Suppressor macrophage (primary cell): ENCODE measurements at regions not wholly inside any gene's neighbourhood (a gene's known extent, or its start where the extent isn't known, plus 50 kb on each side); places are given as distances from the start of the nearest gene placed in this dataset.
"Not testable (repeated sequence)": the region's sequence is repeated elsewhere in the genome, so short reads cannot be mapped to it uniquely, and the experiment has no call there.

ENCODE experiments used
- DNase-seq, 4 experiments: peaks; one replicate each; pipeline ENCODE4 v3.0.0-alpha.2; 2020 to 2022

DNA sequence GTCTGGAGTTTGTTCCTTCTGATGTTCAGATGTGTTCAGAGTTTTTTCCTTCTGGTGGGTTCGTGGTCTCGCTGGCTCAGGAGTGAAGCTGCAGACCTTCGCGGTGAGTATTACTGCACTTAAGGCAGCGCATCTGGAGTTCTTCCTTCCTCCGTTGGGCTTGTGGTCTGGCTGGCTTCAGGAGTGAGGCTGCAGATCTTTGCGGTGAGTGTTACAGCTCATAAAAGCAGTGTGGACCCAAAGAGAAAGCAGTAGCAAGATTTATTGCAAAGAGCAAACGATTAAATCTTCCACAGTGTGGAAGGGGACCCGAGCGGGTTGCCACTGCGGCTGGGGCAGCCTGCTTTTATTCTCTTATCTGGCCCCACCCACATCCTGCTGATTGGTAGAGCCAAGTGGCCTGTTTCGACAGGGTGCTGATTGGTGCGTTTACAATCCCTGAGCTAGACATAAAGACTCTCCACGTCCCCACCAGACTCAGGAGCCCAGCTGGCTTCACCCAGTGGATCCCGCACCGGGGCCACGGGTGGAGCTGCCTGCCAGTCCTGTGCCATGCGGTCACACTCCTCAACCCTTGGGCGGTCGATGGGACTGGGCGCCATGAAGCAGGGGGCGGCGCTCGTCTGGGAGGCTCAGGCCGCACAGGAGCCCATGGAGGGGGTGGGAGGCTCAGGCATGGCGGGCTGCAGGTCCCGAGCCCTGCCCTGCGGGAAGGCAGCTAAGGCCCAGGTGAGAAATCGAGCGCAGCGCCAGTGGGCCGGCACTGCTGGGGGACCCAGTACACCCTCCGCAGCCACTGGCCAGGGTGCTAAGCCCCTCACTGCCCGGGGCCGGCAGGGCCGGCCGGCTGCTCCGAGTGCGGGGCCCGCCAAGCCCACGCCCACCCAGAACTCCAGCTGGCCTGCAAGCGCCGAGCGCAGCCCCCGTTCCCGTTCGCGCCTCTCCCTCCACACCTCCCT, 315.3 kb upstream of the SGK1 start:
- DNase-seq = peak; percentile 41 to 60 (median 54)

DNA sequence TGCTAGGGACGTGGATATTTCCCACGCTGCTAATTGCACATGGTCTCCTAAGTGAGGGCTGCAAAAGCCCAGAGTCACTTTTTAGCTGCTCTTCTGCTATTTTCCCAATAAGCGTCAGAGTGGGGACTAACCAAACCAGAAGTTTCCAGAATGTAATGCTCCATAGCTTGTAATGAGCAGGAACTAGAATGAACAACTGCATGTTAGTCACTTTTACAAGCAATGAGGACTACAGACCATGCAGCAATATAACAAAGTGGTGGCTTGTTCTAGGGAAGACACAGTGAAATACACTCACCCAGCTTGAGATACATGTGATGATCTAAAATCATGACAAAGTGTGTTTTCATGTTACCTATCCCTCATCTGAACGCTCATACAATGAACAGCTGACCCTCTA, 314.1 kb upstream of the SGK1 start:
- DNase-seq = peak; percentile 48 to 84 (median 70)

DNA sequence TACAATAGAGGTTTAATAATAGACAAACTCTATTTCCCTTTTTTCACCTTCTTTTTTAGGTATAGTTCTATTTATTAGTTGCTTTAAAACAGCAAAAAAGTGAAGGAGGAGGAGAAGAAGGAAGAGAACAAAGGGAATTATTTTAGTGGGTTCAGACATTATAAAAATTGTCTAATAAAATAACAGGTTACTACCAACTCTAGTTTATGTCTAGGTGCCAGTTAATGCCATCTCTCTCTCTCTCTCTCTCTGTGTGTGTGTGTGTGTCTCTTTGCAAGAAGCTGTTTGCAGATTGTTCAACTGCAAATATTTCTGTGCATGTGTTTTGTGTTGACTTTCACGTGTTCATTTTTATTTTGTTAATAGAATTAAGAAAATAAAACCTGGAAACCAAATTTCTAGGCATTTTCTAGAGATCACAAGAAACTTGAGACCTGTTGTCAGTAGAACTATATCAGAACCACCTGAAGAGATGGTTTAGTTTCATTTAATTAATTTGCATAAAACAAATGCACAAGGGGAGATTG, 313.5 kb upstream of the SGK1 start:
- no peak for DNase-seq

DNA sequence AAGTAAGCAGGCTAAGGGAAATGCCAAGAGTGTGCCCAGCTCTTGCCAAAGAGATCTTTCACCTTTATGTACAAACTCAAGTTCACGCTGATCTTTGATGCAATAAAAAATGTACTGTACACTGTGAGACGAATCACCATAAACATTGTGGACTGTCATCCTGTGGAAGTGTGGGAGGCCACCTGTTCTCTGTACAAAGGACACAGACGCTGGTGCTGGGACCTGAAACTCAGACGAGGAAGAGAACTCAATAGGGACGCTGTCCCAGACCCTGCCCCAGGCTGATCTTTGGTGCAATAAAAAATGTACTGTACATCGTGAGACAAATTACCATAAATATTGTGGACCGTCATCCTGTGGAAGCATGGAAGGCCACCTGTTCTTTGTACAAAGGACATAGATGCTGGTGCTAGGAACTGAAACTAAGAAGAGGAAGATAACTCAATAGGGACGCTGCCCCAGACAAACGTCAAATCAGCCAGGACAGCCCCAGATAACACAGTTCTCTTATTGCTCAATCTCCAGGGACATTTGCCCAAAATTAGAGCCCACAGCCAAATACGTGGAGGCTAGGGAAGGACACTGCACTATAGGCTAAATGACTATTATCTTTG, 312.7 kb upstream of the SGK1 start:
- DNase-seq = peak; percentile 53 to 78 (median 71)

DNA sequence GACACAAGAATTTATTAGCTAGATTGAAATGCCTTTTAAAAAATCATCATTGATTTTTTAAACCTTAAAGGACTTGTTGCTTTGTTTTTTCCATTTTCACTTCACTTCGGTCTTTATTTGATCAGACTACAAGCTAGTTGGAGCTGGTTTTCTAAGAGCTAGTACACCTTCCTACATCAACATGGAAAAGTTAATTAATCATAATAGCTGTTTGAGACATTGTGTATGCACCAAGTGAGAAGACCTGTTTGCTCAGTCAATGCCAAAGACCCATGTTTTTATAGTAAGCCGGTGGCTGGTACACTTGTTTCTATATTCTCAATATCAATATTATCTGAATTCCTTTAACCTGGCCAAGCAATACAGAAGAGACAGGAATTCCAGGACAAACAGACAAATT, 310.2 kb upstream of the SGK1 start:
- no peak for DNase-seq

DNA sequence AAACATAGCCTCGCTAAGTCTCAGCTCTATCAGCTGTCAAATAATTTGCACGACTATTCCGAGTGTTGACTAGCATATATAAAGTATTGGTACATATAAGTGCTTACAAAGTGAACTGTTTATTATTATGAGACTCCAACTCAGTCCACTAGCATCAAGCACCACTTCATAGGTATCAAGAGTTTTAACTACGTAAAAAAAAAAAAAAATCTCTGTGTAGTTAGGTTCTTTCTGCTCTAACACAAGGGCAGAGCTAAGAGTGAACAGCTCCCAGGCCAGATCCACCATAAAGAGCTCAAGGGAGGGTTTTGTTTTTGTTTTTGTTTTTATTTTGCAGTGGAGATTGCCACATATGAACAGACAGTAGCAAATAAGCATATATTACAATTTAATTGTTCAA, 309.8 kb upstream of the SGK1 start:
- no peak for DNase-seq

DNA sequence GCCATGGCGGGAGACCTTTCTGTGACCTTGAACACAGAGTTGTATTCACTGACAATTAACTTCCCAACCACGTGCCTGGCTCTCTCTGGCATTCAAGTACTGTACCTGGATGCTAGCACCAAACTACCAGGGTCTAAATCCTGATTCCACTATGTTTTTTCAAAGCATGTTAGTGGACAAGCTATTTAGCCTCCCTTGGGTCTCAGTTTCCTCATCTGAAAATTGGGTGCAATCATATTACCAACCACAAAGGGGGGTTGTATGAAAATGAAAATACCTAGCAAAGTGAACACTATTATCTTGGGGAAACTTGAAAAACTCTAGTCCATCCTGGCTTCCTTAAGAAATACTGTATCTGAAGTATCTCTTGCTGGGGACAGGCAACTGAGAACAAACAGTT, 308.7 kb upstream of the SGK1 start:
- DNase-seq = no peak

DNA sequence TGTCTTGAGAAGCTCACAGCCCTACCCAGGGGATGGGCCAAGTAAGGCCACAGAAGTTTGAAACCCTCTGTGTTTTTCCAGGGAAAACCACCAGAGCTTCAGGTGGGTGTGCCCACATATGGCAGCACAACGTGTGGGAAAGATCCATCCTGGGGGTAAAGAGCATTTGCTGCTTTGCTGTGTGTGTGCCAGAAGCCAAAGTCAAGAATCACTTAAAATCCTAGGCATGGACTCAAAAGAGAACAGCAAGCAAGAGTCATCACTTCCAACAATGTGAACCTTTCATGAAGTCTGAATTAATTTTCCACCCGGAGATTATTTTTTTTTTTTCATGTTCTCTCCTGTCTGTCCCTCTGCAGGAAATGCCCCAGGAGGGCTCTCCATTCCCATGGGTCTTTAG, 308.2 kb upstream of the SGK1 start:
- DNase-seq = no peak

DNA sequence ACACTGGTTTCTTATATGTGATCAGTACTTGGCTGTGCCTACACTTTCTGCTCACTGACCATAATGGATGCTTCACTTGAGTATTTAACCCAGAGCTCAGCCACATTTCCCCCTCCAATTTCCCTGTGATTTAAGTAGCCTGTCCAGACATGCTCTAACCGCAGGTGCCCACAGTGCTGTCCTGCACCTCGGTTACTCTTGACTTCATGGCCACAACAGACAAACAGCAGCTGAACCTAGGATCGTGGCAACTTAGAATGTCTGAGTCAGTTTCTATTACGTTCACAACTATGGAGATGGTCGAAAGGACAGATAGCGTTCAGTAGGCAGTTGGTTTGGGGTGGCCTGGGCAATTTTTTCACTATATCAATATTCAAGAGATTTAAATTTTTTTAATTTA, 306.9 kb upstream of the SGK1 start:
- no peak for DNase-seq

DNA sequence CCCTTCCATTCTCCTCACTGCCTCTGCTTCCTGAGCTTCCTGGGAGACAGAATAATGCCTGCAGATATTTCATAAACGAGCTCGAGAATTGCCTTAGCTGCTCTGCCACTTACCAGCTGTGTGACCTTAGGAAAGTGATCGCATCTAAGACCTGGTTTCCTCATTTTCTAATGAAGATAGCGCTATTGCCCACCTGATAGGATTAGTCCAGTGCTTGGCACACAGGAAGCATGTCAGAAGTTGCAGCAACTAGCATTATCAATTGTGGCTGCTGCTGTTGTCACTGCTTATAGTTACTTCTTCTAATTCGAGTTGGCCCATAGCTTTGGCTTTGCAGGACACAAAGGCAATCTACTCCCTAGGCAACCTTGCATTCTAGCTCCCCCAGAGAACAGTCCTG, 305.5 kb upstream of the SGK1 start:
- DNase-seq = peak in 3 of 4 experiments; percentile 19 to 62 (median 36)

DNA sequence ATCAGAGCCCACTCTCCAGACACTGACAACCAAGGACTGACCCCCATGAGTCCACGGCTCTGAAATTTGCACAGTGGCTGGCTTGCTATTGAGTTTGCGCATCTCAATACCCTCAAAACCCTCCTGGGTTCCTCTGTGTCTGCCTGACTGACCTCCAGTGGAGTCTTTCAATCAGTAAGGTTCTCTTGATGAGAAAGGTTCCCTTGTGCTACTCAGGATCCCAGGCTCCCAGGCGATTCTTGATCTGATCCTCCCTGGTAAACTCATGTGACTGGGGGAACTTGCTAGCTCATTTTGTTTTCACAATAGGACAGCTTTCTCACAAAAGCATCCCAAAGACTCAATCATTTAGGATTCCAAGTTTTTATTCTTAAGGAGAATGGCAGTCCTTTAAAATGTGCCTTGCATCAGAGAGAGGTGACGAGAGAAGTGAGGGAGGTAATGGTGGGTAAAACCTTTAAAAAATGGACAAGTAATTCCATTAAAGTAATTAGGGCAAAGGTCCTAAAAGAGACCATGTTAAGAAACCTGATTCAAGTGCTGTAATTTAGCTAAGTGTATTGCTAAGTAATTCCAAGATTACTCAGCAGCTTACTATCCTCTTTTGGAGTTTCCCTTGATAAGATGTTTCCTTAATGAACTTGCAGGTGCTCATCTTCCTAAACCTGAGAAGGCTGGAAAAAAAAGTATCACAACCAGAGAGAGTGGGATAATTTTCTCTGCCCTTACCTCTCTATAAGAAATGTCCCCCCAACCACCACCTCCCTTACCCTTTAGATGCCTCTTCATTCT, 304.7 kb upstream of the SGK1 start:
- DNase-seq = no peak

DNA sequence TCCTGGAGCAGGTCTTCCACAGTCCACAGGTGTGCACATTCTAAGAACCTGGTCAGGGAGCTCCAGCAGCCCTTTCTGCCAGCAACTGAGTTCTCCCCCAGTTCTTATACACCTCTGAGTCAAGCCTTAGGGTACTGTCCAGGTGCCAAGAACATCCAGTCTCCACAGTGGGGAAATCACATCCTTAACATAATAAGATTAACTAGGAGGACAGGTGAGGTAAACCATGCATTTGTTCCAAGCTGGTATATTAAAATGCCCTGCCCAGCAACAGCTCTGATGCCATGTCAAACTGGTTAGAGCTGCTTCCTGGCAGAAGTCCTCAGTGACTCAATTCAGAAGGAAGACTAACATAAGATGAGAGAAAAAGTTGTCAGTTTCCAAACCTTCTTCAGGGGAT, 303.9 kb upstream of the SGK1 start:
- no peak for DNase-seq

DNA sequence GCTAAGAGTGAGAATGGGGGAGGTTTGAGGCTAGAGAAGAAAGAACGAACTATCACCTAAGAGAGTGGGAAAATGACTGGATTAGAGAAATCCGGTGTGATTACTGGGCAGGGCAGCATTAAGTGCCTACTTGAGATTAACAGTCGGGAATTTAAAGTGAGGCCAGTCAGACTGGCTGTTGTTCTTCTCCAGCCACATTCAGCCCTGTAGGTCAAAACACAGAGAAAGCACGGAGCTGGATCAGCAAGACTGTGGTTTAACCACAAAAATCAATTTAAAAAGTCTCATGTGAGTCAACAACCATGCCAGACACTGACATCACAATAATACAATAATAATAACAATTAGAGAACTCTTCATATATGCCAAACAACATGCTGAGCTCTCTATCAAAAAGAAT, 301.9 kb upstream of the SGK1 start:
- DNase-seq = peak in 1 of 4 experiments; percentile 17

DNA sequence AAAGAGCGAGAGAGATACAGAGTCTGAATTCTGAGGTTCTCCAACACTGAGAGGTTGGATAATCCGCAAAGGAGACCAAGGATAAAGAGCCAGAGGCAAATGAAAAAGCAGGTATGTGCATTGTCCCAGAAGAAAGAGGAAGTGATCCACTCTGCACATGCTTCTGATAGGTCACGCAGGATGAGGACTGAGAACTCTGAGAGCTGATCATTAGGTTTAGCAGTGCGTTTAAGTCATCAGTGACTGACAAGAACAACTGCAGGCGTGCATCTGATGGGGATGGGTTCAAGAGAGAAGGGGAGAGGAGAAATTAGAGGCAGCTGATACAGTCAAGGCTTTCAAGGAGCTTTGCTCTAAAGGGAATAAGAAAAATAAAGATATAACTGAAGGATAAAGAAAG, 301.2 kb upstream of the SGK1 start:
- DNase-seq = no peak

DNA sequence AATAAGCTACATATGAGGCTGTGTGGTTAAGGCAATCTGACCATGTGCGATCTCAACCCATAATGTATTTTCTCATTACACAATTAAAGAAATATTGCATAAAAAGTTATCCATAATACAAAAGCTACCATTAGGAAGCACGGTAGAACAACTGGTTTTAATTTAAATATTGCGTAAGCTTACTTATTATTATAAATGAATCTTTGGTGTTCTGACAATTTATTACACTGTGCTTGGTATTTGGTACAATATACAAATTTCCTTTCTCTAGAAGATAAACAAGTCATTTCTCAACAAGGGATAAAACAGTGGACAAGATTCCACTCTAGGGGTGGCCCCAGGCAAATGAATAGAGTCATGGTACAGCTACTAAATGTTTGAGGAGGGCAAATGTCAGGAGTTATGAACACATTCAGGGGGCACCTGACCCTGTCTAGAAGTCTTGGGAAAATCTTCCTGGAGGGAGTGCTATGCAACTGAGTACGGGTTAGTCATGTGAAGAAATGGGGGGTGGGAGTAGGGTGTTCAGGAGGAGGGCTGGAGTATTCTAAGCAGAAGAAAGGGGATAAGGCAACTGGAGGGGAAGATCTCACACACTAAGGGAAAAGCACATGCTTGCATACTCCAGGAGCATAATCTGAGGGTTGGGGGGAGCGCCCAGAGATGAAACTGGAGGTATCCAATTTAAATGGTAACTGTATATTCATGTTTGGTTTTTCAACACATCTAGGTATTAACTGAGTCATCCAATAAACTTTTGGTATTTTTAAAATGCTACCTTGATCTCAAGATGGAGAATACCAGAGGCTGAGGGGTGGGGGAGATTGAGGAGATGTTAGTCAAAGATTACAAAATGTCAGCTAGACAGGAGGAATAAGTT, 296.9 kb upstream of the SGK1 start:
- no peak for DNase-seq

DNA sequence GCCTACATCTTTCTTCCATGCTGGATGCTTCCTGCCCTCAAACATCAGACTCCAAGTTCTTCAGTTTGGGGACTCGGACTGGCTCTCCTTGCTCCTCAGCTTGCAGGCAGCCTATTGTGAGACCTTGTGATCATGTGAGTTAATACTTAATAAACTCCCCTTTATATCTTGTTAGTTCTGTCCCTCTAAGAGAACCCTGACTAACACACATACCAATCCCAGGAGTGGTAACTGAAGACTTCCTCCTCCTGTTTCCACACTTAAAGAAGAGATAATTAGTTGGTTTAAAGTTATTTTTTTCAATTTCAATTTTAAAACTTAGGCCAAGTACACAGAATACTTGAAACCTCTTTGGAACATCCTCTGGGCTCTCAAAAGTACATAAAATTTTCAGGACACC, 294.2 kb upstream of the SGK1 start:
- not testable (repeated sequence) for DNase-seq

DNA sequence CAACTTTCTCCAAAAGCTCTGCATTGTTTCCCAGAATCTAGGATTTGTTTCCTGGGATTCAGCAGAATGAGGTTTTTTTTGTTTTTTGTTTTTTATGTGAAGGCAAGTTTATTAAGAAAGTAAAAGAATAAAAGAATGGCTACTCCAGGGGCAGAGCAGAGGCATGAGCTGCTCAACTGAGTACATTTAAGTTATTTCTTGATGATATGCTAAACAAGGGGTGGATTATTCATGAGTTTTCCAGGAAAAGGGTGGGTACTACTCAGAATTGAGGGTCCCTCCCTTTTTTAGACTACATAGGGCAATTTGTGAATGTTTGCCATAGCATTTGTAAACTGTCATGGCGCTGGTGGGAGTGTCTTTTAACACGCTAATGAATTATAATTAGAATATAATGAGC, 292.5 kb upstream of the SGK1 start:
- DNase-seq = no peak

DNA sequence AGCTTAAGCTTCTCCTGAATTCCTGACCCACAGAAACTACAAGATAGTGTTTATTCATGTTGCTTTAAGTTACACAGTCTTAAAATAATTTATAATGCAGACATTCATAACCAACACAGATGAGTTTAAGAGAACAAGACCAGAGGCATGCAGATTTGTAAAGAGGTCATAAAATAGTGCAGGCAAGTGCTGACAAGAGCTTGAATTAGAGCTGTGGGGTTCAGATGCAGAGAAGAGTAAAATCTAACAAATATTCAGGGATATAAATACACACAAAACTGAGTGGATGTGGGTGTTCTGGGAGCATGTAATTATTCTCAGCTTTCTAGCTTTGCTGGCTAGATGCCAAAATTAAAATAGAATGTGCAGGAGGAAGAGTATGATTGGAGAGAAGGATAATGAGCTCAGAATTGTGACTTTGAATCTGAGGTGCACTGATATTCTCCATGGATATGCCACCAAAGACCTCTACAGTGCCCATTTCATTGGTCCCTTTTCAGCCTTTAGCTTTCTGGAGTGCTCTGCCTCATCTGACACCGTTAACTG, 291.9 kb upstream of the SGK1 start:
- no peak for DNase-seq

DNA sequence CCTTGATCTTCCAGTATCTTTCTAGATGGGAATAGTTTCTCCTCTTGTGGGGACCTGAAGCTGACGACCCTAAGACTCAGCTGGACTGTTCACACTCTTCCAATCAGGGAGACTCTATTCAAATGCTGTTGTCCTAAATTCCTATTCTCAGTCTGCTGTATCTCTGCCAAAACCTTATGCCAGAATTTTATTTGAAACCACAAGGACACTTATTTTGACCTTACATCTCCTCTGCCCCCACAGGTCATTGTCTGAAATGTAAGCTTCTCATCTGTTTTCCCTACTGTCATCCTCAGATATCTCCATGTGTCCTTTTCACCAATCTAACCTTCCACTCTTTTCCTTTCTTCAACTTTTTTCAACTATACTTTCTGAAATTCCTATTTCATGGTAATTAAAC, 289.5 kb upstream of the SGK1 start:
- DNase-seq = no peak

DNA sequence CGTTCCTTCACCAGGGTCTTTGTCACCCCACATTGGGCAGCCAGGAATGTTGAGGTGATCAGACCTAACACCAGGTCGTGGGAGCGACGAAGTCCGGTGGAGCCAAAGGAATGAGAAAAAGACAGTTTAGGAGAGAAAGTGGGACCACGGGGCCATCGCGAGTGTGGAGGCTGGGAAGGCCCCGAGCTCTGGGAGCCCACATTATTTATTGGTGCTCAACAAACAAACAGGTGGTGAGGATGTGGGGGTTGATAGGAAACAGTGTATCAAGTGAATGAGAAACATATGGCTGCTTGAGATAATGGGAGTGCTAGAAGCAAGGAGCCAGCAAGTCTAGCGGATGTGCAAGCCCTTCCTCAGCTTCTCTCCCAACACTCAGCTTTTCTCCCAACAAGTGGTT, 287.1 kb upstream of the SGK1 start:
- no peak for DNase-seq

DNA sequence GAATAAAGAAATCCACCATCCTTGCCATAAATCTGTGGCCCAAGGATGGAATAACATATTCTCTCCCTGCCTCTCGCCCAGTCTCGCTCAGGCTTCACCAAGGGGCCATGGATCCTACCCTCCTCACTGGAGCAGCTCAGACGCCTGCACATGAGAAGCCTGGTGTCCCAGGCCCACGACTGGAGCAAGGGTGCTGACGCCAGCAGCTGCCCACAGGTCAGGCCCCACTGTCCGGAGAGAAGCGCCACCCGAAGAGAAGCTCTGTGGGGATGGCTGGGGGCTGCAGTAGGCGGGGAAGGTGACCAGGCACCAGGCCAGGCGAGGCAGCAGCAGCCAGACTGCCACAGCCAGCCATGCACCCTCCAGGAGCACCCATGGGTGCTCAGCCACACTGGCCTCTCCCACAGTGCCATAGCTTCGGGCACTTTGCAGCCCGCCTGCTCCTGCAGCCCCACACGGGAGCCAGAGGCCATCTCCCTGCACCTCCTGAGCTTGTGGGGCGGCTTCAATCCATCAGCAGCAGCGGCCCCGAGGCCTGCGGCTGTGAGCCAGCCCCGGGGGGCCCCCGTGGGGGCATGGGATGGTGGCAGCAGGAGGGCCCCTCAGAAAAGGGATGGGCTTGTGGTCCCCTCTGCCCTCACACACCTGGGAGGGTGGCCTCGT, 286.2 kb upstream of the SGK1 start:
- no peak for DNase-seq
